ENCODE measurements at regions not wholly inside any gene's neighbourhood (a gene's known extent, or its start where the extent isn't known, plus 50 kb on each side); places are given as distances from the start of the nearest gene placed in this dataset.
A peak's percentile ranks its signal among the peaks of the same experiment; 100 is the strongest.
"Not testable (repeated sequence)": the region's sequence is repeated elsewhere in the genome, so short reads cannot be mapped to it uniquely, and the experiment has no call there.

GRCh38 chr5:174953871-174954270 lies 229.5 kb downstream of the MSX2 start:
- DNase-seq, result no peak

- DNase-seq, result no peak
Observed at GRCh38 chr5:174951151-174951780, 226.9 kb downstream of the MSX2 start.

GRCh38 chr5:174947548-174947947 lies 223.2 kb downstream of the MSX2 start:
- DNase-seq, result no peak

GRCh38 chr5:174945853-174946252 lies 221.5 kb downstream of the MSX2 start:
- DNase-seq, result no peak

- no peak for DNase-seq
Observed at GRCh38 chr5:174943785-174944184, 219.4 kb downstream of the MSX2 start.

- DNase-seq, result not testable (repeated sequence)
Observed at GRCh38 chr5:174943002-174943401, 218.6 kb downstream of the MSX2 start.

- no peak for DNase-seq
Observed at GRCh38 chr5:174937201-174938123, 213.1 kb downstream of the MSX2 start.

- no peak for DNase-seq
Observed at GRCh38 chr5:174935854-174936474, 211.6 kb downstream of the MSX2 start.

GRCh38 chr5:174931033-174931432 lies 206.7 kb downstream of the MSX2 start:
- not testable (repeated sequence) for DNase-seq

GRCh38 chr5:174925586-174925985 lies 201.2 kb downstream of the MSX2 start:
- DNase-seq, result no peak

GRCh38 chr5:174922955-174923354 lies 198.6 kb downstream of the MSX2 start:
- no peak for DNase-seq

- no peak for DNase-seq
Observed at GRCh38 chr5:174920906-174921550, 196.6 kb downstream of the MSX2 start.

- no peak for DNase-seq
Observed at GRCh38 chr5:174919351-174919750, 195.0 kb downstream of the MSX2 start.

- DNase-seq, result no peak
Observed at GRCh38 chr5:174918655-174919054, 194.3 kb downstream of the MSX2 start.

- no peak for DNase-seq
Observed at GRCh38 chr5:174917976-174918554, 193.7 kb downstream of the MSX2 start.

- DNase-seq, result not testable (repeated sequence)
Observed at GRCh38 chr5:174917435-174917834, 193.1 kb downstream of the MSX2 start.

- DNase-seq, result not testable (repeated sequence)
Observed at GRCh38 chr5:174916924-174917323, 192.5 kb downstream of the MSX2 start.

- DNase-seq, result no peak
Observed at GRCh38 chr5:174916227-174916626, 191.8 kb downstream of the MSX2 start.

GRCh38 chr5:174911118-174911517 lies 186.7 kb downstream of the MSX2 start:
- no peak for DNase-seq

- DNase-seq, result peak; percentile 10
Observed at GRCh38 chr5:174910245-174910737, 185.9 kb downstream of the MSX2 start.

GRCh38 chr5:174903172-174903732 lies 178.9 kb downstream of the MSX2 start:
- DNase-seq, result no peak

- DNase-seq, result no peak
Observed at GRCh38 chr5:174901336-174901735, 177.0 kb downstream of the MSX2 start.

Data from stimulated activated naive CD4-positive, alpha-beta T cell treated with Interleukin-2 at 50 U/mL for 16 hours (primary cell).